ENCODE measurements at regions not wholly inside any gene's neighbourhood (a gene's known extent, or its start where the extent isn't known, plus 50 kb on each side); places are given as distances from the start of the nearest gene placed in this dataset.

DNA sequence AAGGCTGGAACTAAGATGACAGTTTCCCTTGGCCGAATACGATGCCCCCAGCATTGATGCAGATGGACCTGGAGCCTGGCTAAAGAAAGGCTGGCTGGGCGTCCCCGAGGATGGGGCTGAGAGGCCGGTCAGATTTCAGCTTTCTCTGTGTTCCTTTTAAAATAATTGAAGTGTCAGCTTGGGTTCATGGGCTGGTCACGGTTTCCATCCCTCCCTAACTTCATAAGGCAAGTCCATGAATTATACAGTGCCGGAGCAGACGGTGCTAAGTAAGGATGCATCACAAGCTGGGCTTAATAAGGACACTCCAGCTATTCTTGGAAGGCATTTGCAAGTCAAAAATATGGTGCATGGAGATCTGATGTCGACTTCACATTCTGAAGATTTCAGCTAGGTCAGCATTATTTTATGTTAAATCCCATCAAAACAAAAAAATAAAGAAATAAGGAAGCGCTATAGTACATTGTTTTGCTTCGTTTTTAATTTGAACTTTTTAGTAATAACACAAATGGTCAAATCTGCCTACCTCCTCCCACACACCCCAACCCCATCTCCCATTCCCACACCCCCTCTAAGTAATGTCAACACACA is 220.8 kb downstream of the RPLP1 start:
- TF ChIP-seq CTCF (conservative IDR thresholded peaks at IDR 0.05; ENCODE audit: low read length) (no peak), EZH2phosphoT487 (IDR thresholded peaks at IDR 0.05; ENCODE audit: borderline replicate concordance, low read depth, low read length) (no peak)
- H2AFZ ChIP-seq (ENCODE audit: low read length), result no peak overlapping the region
- no peak overlapping the region for H3K27ac ChIP-seq (ENCODE audit: low read depth, low read length, poor library complexity, severe bottlenecking)
- H3K9me3 ChIP-seq (ENCODE audit: low read length), result no peaks in the 10 kb centered on the region
- H3K4me1 ChIP-seq (ENCODE audit: insufficient read depth, low read length, poor library complexity, severe bottlenecking), result peaks cover under 1% of the 10 kb centered on the region
- H3K36me3 ChIP-seq (ENCODE audit: insufficient read depth, low read length), result no peaks in the 10 kb centered on the region
- no peak for DNase-seq (ENCODE audit: low spot score)
- H3K4me2 ChIP-seq (ENCODE audit: low read length), result no peak overlapping the region
- BruUV-seq (replicated peaks), result no TSS peak
- no peaks in the 10 kb centered on the region for H3K9me2 ChIP-seq (ENCODE audit: insufficient read depth, low read length)
- H3K4me3 ChIP-seq (ENCODE audit: low read depth, low read length, poor library complexity, severe bottlenecking), result no peak overlapping the region
- no peaks in the 10 kb centered on the region for H4K20me1 ChIP-seq (ENCODE audit: insufficient read depth, low read length)
- ChIA-PET CTCF (ENCODE audit: unreplicated experiment) (no interaction called here), POLR2A (no interaction called here)
- no peaks in the 10 kb centered on the region for H3K79me2 ChIP-seq (ENCODE audit: insufficient read depth, low read depth, low read length)
- intact Hi-C loops (cut with micrococcal nuclease; ENCODE audit: unreplicated experiment), result no loop called here

- H3K9me3 ChIP-seq (ENCODE audit: low read length), result no peaks in the 10 kb centered on the region
- POLR2A ChIA-PET, result interaction anchor here (0.7 kb wide), 2 partner anchors 320 to 582 kb away, joined by 3 to 5 read pairs; no protein-coding TSS in a partner anchor
- CTCF ChIA-PET (ENCODE audit: unreplicated experiment), result no interaction called here
- TF ChIP-seq EZH2phosphoT487 (IDR thresholded peaks at IDR 0.05; ENCODE audit: borderline replicate concordance, low read depth, low read length) (no peak), CTCF (conservative IDR thresholded peaks at IDR 0.05; ENCODE audit: low read length) (no peak)
- H3K9me2 ChIP-seq (ENCODE audit: insufficient read depth, low read length), result no peaks in the 10 kb centered on the region
- no peaks in the 10 kb centered on the region for H3K79me2 ChIP-seq (ENCODE audit: insufficient read depth, low read depth, low read length)
- H3K4me2 ChIP-seq (ENCODE audit: low read length), result no peak overlapping the region
- H3K36me3 ChIP-seq (ENCODE audit: insufficient read depth, low read length), result no peaks in the 10 kb centered on the region
- DNase-seq (ENCODE audit: low spot score), result no peak
- no peak overlapping the region for H3K27ac ChIP-seq (ENCODE audit: low read depth, low read length, poor library complexity, severe bottlenecking)
- no peaks in the 10 kb centered on the region for H4K20me1 ChIP-seq (ENCODE audit: insufficient read depth, low read length)
- no TSS peak for BruUV-seq (replicated peaks)
- no peaks in the 10 kb centered on the region for H3K4me1 ChIP-seq (ENCODE audit: insufficient read depth, low read length, poor library complexity, severe bottlenecking)
- intact Hi-C loops (cut with micrococcal nuclease; ENCODE audit: unreplicated experiment), result no loop called here
- H2AFZ ChIP-seq (ENCODE audit: low read length), result no peak overlapping the region
- H3K4me3 ChIP-seq (ENCODE audit: low read depth, low read length, poor library complexity, severe bottlenecking), result no peak overlapping the region
Observed at GRCh38 chr15:69675731-69676130, 223.1 kb downstream of the RPLP1 start.

DNA sequence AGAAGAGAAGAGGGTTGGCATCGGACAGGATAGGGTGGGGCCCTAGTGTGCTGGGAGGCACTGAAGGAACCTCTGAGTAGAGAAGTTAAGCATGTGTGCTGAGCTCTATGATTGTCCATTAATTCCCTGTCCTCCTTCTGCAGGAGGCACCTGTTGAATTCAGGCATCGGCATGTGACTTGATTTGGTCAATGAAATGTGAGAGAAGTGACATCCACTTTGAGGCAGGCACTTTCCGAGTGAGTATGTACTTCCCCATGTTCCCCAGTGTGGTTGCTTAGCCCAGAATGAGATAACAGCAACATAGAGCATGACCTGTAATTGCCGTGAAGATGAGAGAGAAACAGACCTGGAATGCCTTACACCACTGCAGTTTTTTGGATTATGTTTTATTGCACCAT is 224.8 kb downstream of the RPLP1 start:
- Histone ChIP-seq H3K9me2 (ENCODE audit: insufficient read depth, low read length) (no peaks in the 10 kb centered on the region), H3K4me2 (ENCODE audit: low read length) (no peak overlapping the region), H4K20me1 (ENCODE audit: insufficient read depth, low read length) (no peaks in the 10 kb centered on the region), H3K79me2 (ENCODE audit: insufficient read depth, low read depth, low read length) (no peaks in the 10 kb centered on the region), H3K9me3 (ENCODE audit: low read length) (no peaks in the 10 kb centered on the region), H3K4me3 (ENCODE audit: low read depth, low read length, poor library complexity, severe bottlenecking) (no peak overlapping the region), H3K36me3 (ENCODE audit: insufficient read depth, low read length) (no peaks in the 10 kb centered on the region), H3K27ac (ENCODE audit: low read depth, low read length, poor library complexity, severe bottlenecking) (no peak overlapping the region), H2AFZ (ENCODE audit: low read length) (no peak overlapping the region), H3K4me1 (ENCODE audit: insufficient read depth, low read length, poor library complexity, severe bottlenecking) (no peaks in the 10 kb centered on the region)
- ChIA-PET POLR2A (no interaction called here), CTCF (ENCODE audit: unreplicated experiment) (no interaction called here)
- no TSS peak for BruUV-seq (replicated peaks)
- DNase-seq (ENCODE audit: low spot score), result no peak
- intact Hi-C loops (cut with micrococcal nuclease; ENCODE audit: unreplicated experiment), result no loop called here
- TF ChIP-seq CTCF (conservative IDR thresholded peaks at IDR 0.05; ENCODE audit: low read length) (no peak), EZH2phosphoT487 (IDR thresholded peaks at IDR 0.05; ENCODE audit: borderline replicate concordance, low read depth, low read length) (no peak)
